Testis (tissue), 2 donors: ENCODE measurements at regions not wholly inside any gene's neighbourhood (a gene's known extent, or its start where the extent isn't known, plus 50 kb on each side); places are given as distances from the start of the nearest gene placed in this dataset.
"Not testable (repeated sequence)": the region's sequence is repeated elsewhere in the genome, so short reads cannot be mapped to it uniquely, and the experiment has no call there.

Source experiments
- DNase-seq: peaks from one replicate; pipeline ENCODE4 v3.0.0-alpha.2; 2019
- H3K27ac ChIP-seq, 2 donors: fragments of 200-600 bp; sonication (generic); one replicate each; pipeline ENCODE4 v1.5.1; 2019
- H3K27me3 ChIP-seq: fragments of 200-600 bp; sonication (generic); one replicate; pipeline ENCODE4 v1.5.1; 2019
- H3K36me3 ChIP-seq: fragments of 200-600 bp; sonication (generic); one replicate; pipeline ENCODE4 v1.5.1; 2017; ENCODE audit warnings: low read depth; ENCODE audit errors: missing control alignments
- H3K4me1 ChIP-seq: fragments of 200-600 bp; sonication (generic); one replicate; pipeline ENCODE4 v1.5.1; 2019
- H3K4me3 ChIP-seq, 2 donors: fragments of 200-600 bp; sonication (generic); one replicate each; pipeline ENCODE4 v1.5.1; 2017 to 2019
- H3K9me3 ChIP-seq: fragments of 200-600 bp; sonication (generic); one replicate; pipeline ENCODE4 v1.5.1; 2017
- POLR2A ChIP-seq: fragments of 450-650 bp; IDR thresholded peaks from one replicate; pipeline ENCODE4 v1.6.1; 2017; ENCODE audit warnings: antibody characterized with exemption, mild to moderate bottlenecking, moderate library complexity
- WGBS, 2 donors: methylation state at CpG; one replicate each; pipeline ENCODE4 v1.1.5; 2018; 5-methylcytosine and 5-hydroxymethylcytosine counted together
- intact Hi-C: fragments of 100-400 bp; cut with DNase I; formaldehyde crosslinking; loops from one replicate; pipeline ENCODE4 v1.15.1; 2023; ENCODE audit warnings: low total_unique reads
- TF ChIP-seq, protein P1 (sequence below), 3 experiments: fragments of 450-650 bp in 2 of 3; fragments of 200-600 bp in 1 of 3; sonication (generic) in 1 of 3; IDR thresholded peaks; one replicate each; pipeline ENCODE4 v1.5.1; 2016 to 2019; ENCODE audit warnings: antibody characterized with exemption in 3 of 3, mild to moderate bottlenecking in 2 of 3, moderate library complexity in 1 of 3

DNA sequence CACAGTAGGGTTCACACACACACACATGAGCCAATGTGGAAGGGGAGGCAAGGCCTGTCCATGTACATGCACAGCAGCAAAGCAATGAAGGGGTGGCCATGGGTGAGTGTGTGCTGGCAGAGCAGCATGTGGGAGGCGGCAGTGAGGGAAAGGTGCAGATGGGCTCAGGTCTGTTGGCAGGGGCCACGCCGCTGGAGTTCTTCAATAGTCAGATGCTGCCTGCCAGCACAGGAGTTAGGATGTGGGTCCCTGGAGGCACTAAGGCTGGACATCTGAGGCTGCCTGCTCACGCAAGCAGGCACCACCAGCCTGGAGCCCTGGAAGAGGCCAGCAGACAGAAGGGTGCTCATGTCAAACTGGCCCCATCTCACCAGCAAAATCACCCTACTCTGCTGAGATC, 1304.9 kb downstream of the DSC3 start:
- TF ChIP-seq, protein P1, sequence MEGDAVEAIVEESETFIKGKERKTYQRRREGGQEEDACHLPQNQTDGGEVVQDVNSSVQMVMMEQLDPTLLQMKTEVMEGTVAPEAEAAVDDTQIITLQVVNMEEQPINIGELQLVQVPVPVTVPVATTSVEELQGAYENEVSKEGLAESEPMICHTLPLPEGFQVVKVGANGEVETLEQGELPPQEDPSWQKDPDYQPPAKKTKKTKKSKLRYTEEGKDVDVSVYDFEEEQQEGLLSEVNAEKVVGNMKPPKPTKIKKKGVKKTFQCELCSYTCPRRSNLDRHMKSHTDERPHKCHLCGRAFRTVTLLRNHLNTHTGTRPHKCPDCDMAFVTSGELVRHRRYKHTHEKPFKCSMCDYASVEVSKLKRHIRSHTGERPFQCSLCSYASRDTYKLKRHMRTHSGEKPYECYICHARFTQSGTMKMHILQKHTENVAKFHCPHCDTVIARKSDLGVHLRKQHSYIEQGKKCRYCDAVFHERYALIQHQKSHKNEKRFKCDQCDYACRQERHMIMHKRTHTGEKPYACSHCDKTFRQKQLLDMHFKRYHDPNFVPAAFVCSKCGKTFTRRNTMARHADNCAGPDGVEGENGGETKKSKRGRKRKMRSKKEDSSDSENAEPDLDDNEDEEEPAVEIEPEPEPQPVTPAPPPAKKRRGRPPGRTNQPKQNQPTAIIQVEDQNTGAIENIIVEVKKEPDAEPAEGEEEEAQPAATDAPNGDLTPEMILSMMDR (IDR thresholded peaks at IDR 0.05) = no peak
- TF ChIP-seq POLR2A = no peak
- intact Hi-C loops = no loop called here
- WGBS, 2 donors = 91 to 98% methylated on average over 4 of the region's 4 CpGs

DNA sequence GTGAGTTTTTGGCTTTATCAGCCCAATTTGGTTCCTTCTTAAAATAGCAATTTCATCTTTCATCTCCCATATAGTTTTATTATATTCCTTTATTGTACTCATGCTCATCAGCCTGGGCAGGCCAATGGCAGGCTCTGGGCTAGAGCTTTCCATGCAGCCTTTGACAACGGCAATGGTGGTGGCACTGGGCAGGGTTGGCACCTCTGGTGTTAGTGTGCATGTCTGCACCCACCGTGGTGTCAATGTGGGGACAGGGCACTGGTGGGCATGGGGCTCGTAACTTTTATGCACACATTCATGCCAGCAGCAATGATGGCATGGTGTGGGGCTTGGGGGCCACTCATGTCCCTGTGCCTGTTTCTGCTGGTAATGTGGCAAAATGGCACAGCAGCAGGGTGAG, 1305.4 kb downstream of the DSC3 start:
- no peaks in the 10 kb centered on the region for H3K36me3 ChIP-seq
- H3K4me3 ChIP-seq = no peak overlapping the region
- no peaks in the 10 kb centered on the region for H3K27me3 ChIP-seq
- no peak for DNase-seq
- H3K4me1 ChIP-seq = no peaks in the 10 kb centered on the region
- no peaks in the 10 kb centered on the region for H3K9me3 ChIP-seq
- TF ChIP-seq, protein P1 (IDR thresholded peaks at IDR 0.05) = no peak
- TF ChIP-seq POLR2A = no peak
- intact Hi-C loops = no loop called here
- 64 to 100% methylated on average over 2 to 3 of the region's 3 CpGs for WGBS, 2 donors
- H3K27ac ChIP-seq = no peak overlapping the region

More for the DNA sequence above, 1304.9 kb downstream of the DSC3 start:
- no peaks in the 10 kb centered on the region for H3K9me3 ChIP-seq
- DNase-seq = no peak
- no peaks in the 10 kb centered on the region for H3K4me1 ChIP-seq
- H3K27ac ChIP-seq = no peak overlapping the region
- no peaks in the 10 kb centered on the region for H3K27me3 ChIP-seq
- H3K4me3 ChIP-seq = no peak overlapping the region
- H3K36me3 ChIP-seq = no peaks in the 10 kb centered on the region

DNA sequence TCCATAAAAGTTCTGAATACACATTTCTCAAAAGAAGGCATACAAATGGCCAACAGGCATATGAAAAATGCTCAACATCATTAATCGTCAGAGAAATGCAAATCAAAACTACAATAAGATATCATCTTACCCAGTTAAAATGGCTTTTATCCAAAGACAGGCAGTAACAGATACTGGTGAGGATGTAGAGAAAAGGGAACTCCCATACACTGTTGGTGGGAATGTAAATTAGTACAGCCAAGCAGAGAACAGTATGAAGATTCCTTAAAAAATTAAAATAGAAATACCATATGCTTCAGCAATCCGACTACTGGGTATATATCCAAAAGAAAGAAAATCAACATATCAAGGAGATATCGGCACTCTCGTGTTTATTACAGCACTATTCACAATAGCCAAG, 1312.5 kb downstream of the DSC3 start:
- TF ChIP-seq, protein P1 (IDR thresholded peaks at IDR 0.05) = no peak
- DNase-seq = no peak
- no peaks in the 10 kb centered on the region for H3K4me1 ChIP-seq
- no peaks in the 10 kb centered on the region for H3K27me3 ChIP-seq
- H3K27ac ChIP-seq = no peak overlapping the region
- intact Hi-C loops = no loop called here
- 86 to 88% methylated on average over 4 of the region's 4 CpGs for WGBS, 2 donors
- no peak overlapping the region for H3K4me3 ChIP-seq
- no peaks in the 10 kb centered on the region for H3K36me3 ChIP-seq
- no peaks in the 10 kb centered on the region for H3K9me3 ChIP-seq

DNA sequence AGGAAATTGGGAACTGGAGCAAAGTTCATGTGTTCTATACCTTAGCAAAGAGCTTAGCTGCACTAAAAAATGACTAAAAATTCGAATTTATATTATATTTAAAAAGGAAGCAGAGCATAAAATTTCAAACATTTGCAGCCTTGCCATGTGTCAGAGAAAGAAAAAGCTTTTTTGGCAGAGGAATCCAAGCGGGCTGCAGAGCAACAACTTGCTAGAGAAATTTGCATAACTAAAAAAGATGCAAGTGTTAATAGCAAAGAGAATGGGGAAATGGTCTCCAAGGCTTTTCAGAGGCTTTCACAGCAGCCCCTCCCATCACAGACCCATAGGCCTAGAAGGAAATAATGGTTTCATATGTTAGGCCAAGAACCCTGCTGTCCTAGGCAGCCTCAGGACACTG, 1315.9 kb downstream of the DSC3 start:
- TF ChIP-seq, protein P1 (IDR thresholded peaks at IDR 0.05) = no peak
- no peak for TF ChIP-seq POLR2A
- Histone ChIP-seq H3K36me3 (no peaks in the 10 kb centered on the region), H3K9me3 (no peaks in the 10 kb centered on the region), H3K4me3 (no peak overlapping the region), H3K27me3 (no peaks in the 10 kb centered on the region), H3K27ac (no peak overlapping the region), H3K4me1 (no peaks in the 10 kb centered on the region)
- intact Hi-C loops = no loop called here
- 38 to 55% methylated on average over 2 of the region's 2 CpGs for WGBS, 2 donors
- no peak for DNase-seq

DNA sequence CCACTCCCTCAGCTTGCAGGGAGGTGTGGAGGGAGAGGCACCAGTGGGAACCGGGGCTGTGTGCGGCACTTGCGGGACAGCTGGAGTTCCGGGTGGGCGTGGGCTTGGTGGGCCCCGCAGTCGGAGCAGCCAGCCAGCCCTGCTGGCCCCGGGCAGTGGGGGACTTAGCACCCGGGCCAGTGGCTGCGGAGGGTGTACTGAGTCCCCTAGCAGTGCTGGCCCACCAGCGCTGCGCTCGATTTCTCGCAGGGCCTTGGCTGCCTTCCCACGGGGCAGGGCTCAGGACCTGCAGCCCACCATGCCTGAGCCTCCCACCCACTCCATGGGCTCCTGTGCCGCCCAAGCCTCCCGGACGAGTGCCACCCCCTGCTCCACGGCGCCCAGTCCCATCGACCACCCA, 1319.1 kb downstream of the DSC3 start:
- DNase-seq, H3K36me3 ChIP-seq, H3K9me3 ChIP-seq, H3K27me3 ChIP-seq, intact Hi-C loops, H3K4me1 ChIP-seq, H3K27ac ChIP-seq, H3K4me3 ChIP-seq: not testable (repeated sequence)
- 51 to 82% methylated on average over 6 to 16 of the region's 21 CpGs for whole genome bisulfite sequencing, 2 donors

DNA sequence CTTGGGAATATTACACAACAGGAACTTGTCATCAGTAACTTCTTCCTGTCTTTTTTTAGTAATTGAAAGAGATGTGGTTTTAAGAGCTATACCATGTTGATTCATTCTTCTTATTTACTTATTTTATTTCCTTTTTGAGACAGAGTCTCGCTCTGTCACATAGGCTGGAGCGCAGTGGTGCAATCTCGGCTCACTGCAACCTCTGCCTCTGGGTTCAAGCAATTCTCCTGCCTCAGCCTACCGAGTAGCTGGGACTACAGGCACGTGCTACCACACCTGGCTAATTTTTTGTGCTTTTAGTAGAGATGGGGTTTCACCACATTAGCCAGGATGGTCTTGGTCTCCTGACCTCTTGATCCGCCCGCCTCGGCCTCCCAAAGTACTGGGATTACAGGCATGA, 1326.6 kb downstream of the DSC3 start:
- DNase-seq, H3K27me3 ChIP-seq, H3K4me1 ChIP-seq, H3K27ac ChIP-seq, H3K4me3 ChIP-seq, H3K9me3 ChIP-seq, intact Hi-C loops, H3K36me3 ChIP-seq: not testable (repeated sequence)
- 93% methylated on average over 8 of the region's 8 CpGs for WGBS, 2 donors
